CD4-positive, alpha-beta T cell treated with Interleukin-21 for 1 hour (primary cell): ENCODE measurements at regions not wholly inside any gene's neighbourhood (a gene's known extent, or its start where the extent isn't known, plus 50 kb on each side); places are given as distances from the start of the nearest gene placed in this dataset.
"Not testable (repeated sequence)": the region's sequence is repeated elsewhere in the genome, so short reads cannot be mapped to it uniquely, and the experiment has no call there.

Experiments
- DNase-seq: peaks from one replicate; pipeline ENCODE4 v3.0.0-alpha.2; 2020

- no peak for DNase-seq
These were observed 58.6 kb upstream of the SLC38A4 start for GRCh38 chr12:46884362-46884761.

- DNase-seq: no peak
These were observed 60.8 kb upstream of the SLC38A4 start for GRCh38 chr12:46886541-46887041.

- no peak for DNase-seq
These were observed 62.1 kb upstream of the SLC38A4 start for GRCh38 chr12:46887870-46888269.

- DNase-seq: no peak
These were observed 62.8 kb upstream of the SLC38A4 start for GRCh38 chr12:46888568-46888967.

GRCh38 chr12:46891306-46891705 is 65.5 kb upstream of the SLC38A4 start:
- DNase-seq: no peak

- no peak for DNase-seq
These were observed 66.4 kb upstream of the SLC38A4 start for GRCh38 chr12:46892034-46892705.

- DNase-seq: no peak
These were observed 67.1 kb upstream of the SLC38A4 start for GRCh38 chr12:46892887-46893286.

GRCh38 chr12:46893434-46893833 is 67.6 kb upstream of the SLC38A4 start:
- no peak for DNase-seq

GRCh38 chr12:46895726-46896125 is 69.9 kb upstream of the SLC38A4 start:
- DNase-seq: no peak

GRCh38 chr12:46896680-46897079 is 70.9 kb upstream of the SLC38A4 start:
- DNase-seq: no peak

GRCh38 chr12:46898152-46898931 is 72.5 kb upstream of the SLC38A4 start:
- no peak for DNase-seq

- DNase-seq: no peak
These were observed 73.2 kb upstream of the SLC38A4 start for GRCh38 chr12:46898989-46899388.

GRCh38 chr12:46900734-46901463 is 75.1 kb upstream of the SLC38A4 start:
- DNase-seq: no peak

GRCh38 chr12:46901464-46902205 is 75.8 kb upstream of the SLC38A4 start:
- DNase-seq: no peak

- DNase-seq: no peak
These were observed 77.3 kb upstream of the SLC38A4 start for GRCh38 chr12:46903058-46903457.

- no peak for DNase-seq
These were observed 78.8 kb upstream of the SLC38A4 start for GRCh38 chr12:46904406-46905238.

GRCh38 chr12:46905239-46905627 is 79.4 kb upstream of the SLC38A4 start:
- not testable (repeated sequence) for DNase-seq

GRCh38 chr12:46907791-46908190 is 82.0 kb upstream of the SLC38A4 start:
- no peak for DNase-seq

- DNase-seq: no peak
These were observed 82.6 kb upstream of the SLC38A4 start for GRCh38 chr12:46908236-46908935.

GRCh38 chr12:46908936-46909635 is 83.3 kb upstream of the SLC38A4 start:
- no peak for DNase-seq

GRCh38 chr12:46910830-46911229 is 85.0 kb upstream of the SLC38A4 start:
- DNase-seq: no peak
